Endothelial cell of umbilical vein (primary cell): ENCODE measurements at regions not wholly inside any gene's neighbourhood (a gene's known extent, or its start where the extent isn't known, plus 50 kb on each side); places are given as distances from the start of the nearest gene placed in this dataset.
"Not testable (repeated sequence)": the region's sequence is repeated elsewhere in the genome, so short reads cannot be mapped to it uniquely, and the experiment has no call there.

ENCODE experiments used
- CTCF ChIP-seq, 2 donors: IDR thresholded peaks; 1 replicate in 1 of 2; 2 replicates in 1 of 2; pipeline ENCODE4 v1.5.1; 2011; ENCODE audit warnings: low read length in 2 of 2, mild to moderate bottlenecking in 2 of 2, moderate library complexity in 2 of 2, control low read depth in 1 of 2, inconsistent platforms in 1 of 2, low read depth in 1 of 2; ENCODE audit not compliant: insufficient read depth in 1 of 2; ENCODE audit errors: extremely low read depth in 1 of 2
- EZH2 ChIP-seq: IDR thresholded peaks from 2 replicates; pipeline ENCODE4 v1.6.1; 2012; ENCODE audit warnings: borderline replicate concordance, low read depth, mild to moderate bottlenecking, moderate library complexity, low read length, inconsistent platforms; ENCODE audit not compliant: severe bottlenecking
- FOS ChIP-seq: IDR thresholded peaks from 2 replicates; pipeline ENCODE4 v1.6.1; 2011; ENCODE audit warnings: mild to moderate bottlenecking, low read length, moderate library complexity, borderline replicate concordance; ENCODE audit not compliant: insufficient read depth
- GATA2 ChIP-seq: IDR thresholded peaks from 2 replicates; pipeline ENCODE4 v1.7.0; 2011; ENCODE audit warnings: low read depth, mild to moderate bottlenecking, moderate library complexity, mixed read lengths, low read length; ENCODE audit not compliant: insufficient read length, insufficient read depth
- MAX ChIP-seq: IDR thresholded peaks from 2 replicates; pipeline ENCODE4 v1.6.1; 2011; ENCODE audit not compliant: insufficient read depth, insufficient read length
- MYC ChIP-seq: IDR thresholded peaks from one replicate; pipeline ENCODE4 v1.6.1; 2011; ENCODE audit warnings: mild to moderate bottlenecking, low read depth, low read length
- POLR2A ChIP-seq: IDR thresholded peaks from 2 replicates; pipeline ENCODE4 v1.6.1; 2012; ENCODE audit warnings: low read depth, mild to moderate bottlenecking, control low read depth, low read length
- POLR2AphosphoS5 ChIP-seq: IDR thresholded peaks from 2 replicates; pipeline ENCODE4 v1.6.1; 2012; ENCODE audit warnings: low read depth, mild to moderate bottlenecking, control low read depth, low read length, moderate library complexity; ENCODE audit not compliant: insufficient read depth

GRCh38 chr14:19337232-19338059, 96.7 kb downstream of the POTEG start:
- not testable (repeated sequence) for TF ChIP-seq EZH2; POLR2AphosphoS5; CTCF (IDR thresholded peaks at IDR 0.05; ENCODE audit: extremely low read depth in 1 of 2, insufficient read depth in 1 of 2, low read depth in 1 of 2, low read length in 2 of 2); POLR2A; MAX; FOS; GATA2; MYC
